ENCODE measurements at regions not wholly inside any gene's neighbourhood (a gene's known extent, or its start where the extent isn't known, plus 50 kb on each side); places are given as distances from the start of the nearest gene placed in this dataset.

DNA sequence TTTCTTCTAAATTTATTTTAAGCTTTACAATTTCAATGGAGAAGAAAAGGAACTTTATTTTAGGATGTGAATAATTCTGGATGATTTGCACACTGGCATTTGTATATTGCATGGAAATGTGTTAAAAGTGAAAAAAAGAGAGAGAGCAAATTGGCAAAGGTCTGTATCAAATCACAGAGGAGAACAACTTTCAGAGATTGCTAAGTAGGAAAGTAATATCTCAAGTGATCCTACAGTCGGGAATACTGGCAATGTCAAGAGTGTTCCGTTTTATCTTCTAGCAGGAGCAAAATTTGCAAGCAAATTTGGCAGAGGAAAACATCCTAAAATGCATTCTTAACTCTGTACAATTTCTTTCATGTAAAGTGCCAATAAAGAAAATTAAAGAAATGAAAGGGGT is 97.1 kb upstream of the TMC3 start:
- TF ChIP-seq POLR2AphosphoS5 (IDR thresholded peaks at IDR 0.05; ENCODE audit: low read depth, low read length) (no peak), POLR2A (IDR thresholded peaks at IDR 0.05; ENCODE audit: low read depth, low read length) (no peak)
